Right renal cortex interstitium (tissue), 3 donors: ENCODE measurements at regions not wholly inside any gene's neighbourhood (a gene's known extent, or its start where the extent isn't known, plus 50 kb on each side); places are given as distances from the start of the nearest gene placed in this dataset.
"Not testable (repeated sequence)": the region's sequence is repeated elsewhere in the genome, so short reads cannot be mapped to it uniquely, and the experiment has no call there.

Source experiments
- DNase-seq, 3 donors: peaks; one replicate each; pipeline ENCODE4 v3.0.0-alpha.2; 2013; ENCODE audit warnings: low read depth in 3 of 3, low spot score in 2 of 3

GRCh38 chr6:77089776-77090175, 373.5 kb downstream of the HTR1B start:
- DNase-seq: no peak

GRCh38 chr6:77087794-77088318, 375.4 kb downstream of the HTR1B start:
- not testable (repeated sequence) for DNase-seq

GRCh38 chr6:77074037-77074713, 389.1 kb downstream of the HTR1B start:
- DNase-seq: no peak

- DNase-seq: no peak
Measured at GRCh38 chr6:77073410-77073760, 389.9 kb downstream of the HTR1B start.

- DNase-seq: no peak
Measured at GRCh38 chr6:77072694-77073409, 390.4 kb downstream of the HTR1B start.

GRCh38 chr6:77063494-77063893, 399.8 kb downstream of the HTR1B start:
- DNase-seq: no peak

GRCh38 chr6:77055711-77056110, 407.6 kb downstream of the HTR1B start:
- DNase-seq: no peak

GRCh38 chr6:77040568-77041195, 422.6 kb downstream of the HTR1B start:
- DNase-seq: no peak

GRCh38 chr6:77038807-77039206, 424.5 kb downstream of the HTR1B start:
- DNase-seq: no peak

GRCh38 chr6:77037439-77037838, 425.9 kb downstream of the HTR1B start:
- no peak for DNase-seq

- DNase-seq: no peak
Measured at GRCh38 chr6:77036400-77036799, 426.9 kb downstream of the HTR1B start.

- DNase-seq: no peak
Measured at GRCh38 chr6:77034161-77034560, 429.1 kb downstream of the HTR1B start.

- no peak for DNase-seq
Measured at GRCh38 chr6:77030929-77031674, 432.2 kb downstream of the HTR1B start.

- no peak for DNase-seq
Measured at GRCh38 chr6:77026341-77026740, 436.9 kb downstream of the HTR1B start.

GRCh38 chr6:77025736-77026223, 437.5 kb downstream of the HTR1B start:
- no peak for DNase-seq

GRCh38 chr6:77021778-77022177, 441.5 kb downstream of the HTR1B start:
- no peak for DNase-seq

- no peak for DNase-seq
Measured at GRCh38 chr6:77021232-77021631, 442.1 kb downstream of the HTR1B start.

- no peak for DNase-seq
Measured at GRCh38 chr6:77019081-77019480, 444.2 kb downstream of the HTR1B start.

GRCh38 chr6:77017537-77017936, 445.8 kb downstream of the HTR1B start:
- no peak for DNase-seq

GRCh38 chr6:77015350-77015749, 447.9 kb downstream of the HTR1B start:
- no peak for DNase-seq
